ENCODE measurements at regions not wholly inside any gene's neighbourhood (a gene's known extent, or its start where the extent isn't known, plus 50 kb on each side); places are given as distances from the start of the nearest gene placed in this dataset.

DNA sequence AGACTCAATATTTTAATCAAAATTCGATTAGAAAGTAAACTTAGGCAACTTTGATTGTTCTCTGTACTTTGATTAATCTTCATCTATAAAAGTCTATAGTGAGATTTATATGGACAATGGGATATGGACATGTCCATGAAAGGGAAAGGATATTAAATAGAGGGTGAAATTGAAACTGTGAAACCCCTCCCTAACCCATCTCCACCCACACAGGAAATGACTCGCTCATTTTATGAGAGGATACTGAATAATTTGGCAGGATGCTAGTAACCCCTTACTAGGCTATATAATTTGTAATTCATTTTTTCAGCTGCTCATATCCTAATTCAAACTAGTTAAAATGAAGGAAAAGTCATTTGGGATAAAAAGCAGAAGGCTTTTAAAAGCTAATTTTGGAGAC lies 328.0 kb upstream of the ATP2B1 start:
- no peak overlapping the region for H3K4me3 ChIP-seq (replicated peaks; ENCODE audit: low read depth, low read length)
- DNase-seq (ENCODE audit: low read depth): peak; percentile 22
- TF ChIP-seq, protein P1, sequence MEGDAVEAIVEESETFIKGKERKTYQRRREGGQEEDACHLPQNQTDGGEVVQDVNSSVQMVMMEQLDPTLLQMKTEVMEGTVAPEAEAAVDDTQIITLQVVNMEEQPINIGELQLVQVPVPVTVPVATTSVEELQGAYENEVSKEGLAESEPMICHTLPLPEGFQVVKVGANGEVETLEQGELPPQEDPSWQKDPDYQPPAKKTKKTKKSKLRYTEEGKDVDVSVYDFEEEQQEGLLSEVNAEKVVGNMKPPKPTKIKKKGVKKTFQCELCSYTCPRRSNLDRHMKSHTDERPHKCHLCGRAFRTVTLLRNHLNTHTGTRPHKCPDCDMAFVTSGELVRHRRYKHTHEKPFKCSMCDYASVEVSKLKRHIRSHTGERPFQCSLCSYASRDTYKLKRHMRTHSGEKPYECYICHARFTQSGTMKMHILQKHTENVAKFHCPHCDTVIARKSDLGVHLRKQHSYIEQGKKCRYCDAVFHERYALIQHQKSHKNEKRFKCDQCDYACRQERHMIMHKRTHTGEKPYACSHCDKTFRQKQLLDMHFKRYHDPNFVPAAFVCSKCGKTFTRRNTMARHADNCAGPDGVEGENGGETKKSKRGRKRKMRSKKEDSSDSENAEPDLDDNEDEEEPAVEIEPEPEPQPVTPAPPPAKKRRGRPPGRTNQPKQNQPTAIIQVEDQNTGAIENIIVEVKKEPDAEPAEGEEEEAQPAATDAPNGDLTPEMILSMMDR (IDR thresholded peaks at IDR 0.05; ENCODE audit: low read length, missing control alignments): no peak

DNA sequence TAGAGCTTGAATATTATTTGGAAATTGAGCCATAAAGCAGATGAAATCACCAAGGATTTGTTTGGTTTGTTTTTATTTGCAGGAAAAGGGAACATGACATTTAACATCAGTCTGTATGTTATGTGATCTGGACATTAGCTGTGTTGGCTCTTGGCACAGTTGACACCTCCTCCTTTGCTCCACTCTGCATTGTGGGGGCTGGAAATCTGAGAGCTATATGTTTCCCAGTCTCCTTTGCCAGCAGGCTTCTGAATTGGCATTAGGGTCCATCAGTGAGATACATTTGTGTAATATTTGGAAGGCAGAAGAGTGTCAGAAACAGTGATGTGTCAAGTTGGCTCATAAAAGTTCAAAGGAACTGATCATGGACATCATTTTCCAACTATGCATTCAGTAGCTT lies 322.1 kb upstream of the ATP2B1 start:
- TF ChIP-seq, protein P1 (IDR thresholded peaks at IDR 0.05; ENCODE audit: low read length, missing control alignments): no peak
- H3K4me3 ChIP-seq (replicated peaks; ENCODE audit: low read depth, low read length): no peak overlapping the region
- DNase-seq (ENCODE audit: low read depth): no peak

DNA sequence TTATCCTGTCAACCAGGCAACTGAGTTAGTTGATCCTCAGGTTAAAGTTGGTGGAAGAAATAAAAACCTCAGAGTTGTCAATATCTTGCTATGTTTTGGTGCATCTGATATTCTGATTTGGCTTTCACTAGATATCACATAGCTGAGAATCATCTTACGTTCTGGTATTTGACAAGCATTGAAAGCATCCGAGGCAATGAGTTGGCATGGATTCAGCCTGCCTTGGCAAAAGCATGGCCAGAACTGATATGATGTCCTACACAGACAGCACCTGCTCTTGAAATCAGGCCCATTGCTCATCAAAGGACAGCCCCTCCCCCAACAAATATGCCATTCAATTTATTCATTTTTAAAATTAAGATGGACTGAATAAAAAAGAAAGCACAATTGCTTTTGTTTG lies 320.7 kb upstream of the ATP2B1 start:
- no peak overlapping the region for H3K4me3 ChIP-seq (replicated peaks; ENCODE audit: low read depth, low read length)
- TF ChIP-seq, protein P1 (IDR thresholded peaks at IDR 0.05; ENCODE audit: low read length, missing control alignments): no peak
- DNase-seq (ENCODE audit: low read depth): no peak

DNA sequence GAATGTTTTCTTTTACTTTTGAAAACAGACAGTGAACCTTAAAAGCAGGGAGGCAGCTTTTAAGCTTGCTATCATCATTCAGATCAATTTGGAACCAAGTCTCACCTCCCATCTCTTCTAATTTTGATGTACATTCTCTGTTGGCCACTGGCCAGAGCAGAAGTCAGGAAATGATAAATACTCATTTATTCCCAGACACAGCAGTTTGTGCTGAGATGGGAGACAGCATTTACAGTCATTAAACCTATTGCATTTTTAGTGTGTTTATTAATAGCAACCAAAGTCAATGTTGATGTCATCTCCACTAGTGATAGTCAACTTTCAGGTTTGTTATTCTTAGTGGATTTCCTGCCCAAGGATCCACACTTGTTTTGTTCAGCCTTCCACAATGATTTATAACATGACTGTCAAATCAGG lies 320.0 kb upstream of the ATP2B1 start:
- peak; percentile 10 for DNase-seq (ENCODE audit: low read depth)
- TF ChIP-seq, protein P1 (IDR thresholded peaks at IDR 0.05; ENCODE audit: low read length, missing control alignments): no peak
- H3K4me3 ChIP-seq (replicated peaks; ENCODE audit: low read depth, low read length): no peak overlapping the region

DNA sequence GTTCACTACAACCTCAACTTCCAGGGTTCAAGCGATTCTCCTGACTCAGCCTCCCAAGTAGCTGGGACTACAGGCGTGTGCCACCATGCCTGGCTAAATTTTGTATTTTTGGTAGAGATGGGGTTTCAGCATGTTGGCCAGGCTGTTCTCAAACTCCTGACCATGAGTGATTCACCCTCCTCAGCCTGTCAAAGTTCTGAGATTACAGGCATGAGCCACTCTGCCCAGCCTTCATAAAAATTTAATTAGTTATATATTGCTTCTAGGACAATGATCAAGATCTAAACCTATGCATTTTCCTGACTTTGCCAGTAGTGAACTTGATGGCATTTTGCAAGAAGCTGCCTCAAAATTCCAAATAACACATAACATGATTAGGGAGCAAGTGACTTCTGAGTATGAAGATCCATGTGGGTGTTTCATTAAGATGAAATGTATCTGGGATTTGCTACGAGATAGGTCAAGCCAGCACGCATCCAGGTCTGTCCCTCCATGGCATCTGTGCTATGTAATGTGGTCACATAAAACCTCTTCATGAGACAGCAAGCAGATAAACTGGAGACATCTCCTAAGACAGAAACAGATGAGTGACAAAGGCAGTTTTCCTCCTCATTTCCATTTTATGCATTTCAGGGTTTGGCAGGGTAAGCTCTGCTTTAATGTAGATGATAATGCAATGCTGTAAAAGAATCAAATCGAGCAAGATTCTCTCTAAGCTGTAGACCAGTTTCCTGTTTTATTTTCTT lies 319.4 kb upstream of the ATP2B1 start:
- DNase-seq (ENCODE audit: low read depth): no peak
- TF ChIP-seq, protein P1 (IDR thresholded peaks at IDR 0.05; ENCODE audit: low read length, missing control alignments): no peak
- H3K4me3 ChIP-seq (replicated peaks; ENCODE audit: low read depth, low read length): no peak overlapping the region

DNA sequence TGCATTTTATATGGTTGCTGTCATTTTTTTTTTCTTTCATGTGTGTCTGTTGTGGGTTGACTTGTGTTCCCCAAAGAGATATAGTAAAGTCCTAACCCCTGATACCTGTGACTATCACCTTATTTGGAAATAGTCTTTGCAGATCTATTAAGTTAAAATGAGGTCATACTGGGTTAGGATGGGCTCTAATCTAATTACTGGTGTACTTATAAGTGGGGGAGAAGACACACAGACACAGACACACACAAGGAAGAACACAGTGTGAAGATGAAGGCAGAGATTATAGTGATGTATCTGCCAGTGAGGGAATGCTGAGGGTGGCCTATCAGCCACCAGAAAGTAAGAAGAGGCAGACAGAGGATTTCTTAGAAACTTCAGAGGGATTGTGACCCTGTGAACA lies 318.4 kb upstream of the ATP2B1 start:
- TF ChIP-seq, protein P1 (IDR thresholded peaks at IDR 0.05; ENCODE audit: low read length, missing control alignments): no peak
- no peak overlapping the region for H3K4me3 ChIP-seq (replicated peaks; ENCODE audit: low read depth, low read length)
- DNase-seq (ENCODE audit: low read depth): no peak

DNA sequence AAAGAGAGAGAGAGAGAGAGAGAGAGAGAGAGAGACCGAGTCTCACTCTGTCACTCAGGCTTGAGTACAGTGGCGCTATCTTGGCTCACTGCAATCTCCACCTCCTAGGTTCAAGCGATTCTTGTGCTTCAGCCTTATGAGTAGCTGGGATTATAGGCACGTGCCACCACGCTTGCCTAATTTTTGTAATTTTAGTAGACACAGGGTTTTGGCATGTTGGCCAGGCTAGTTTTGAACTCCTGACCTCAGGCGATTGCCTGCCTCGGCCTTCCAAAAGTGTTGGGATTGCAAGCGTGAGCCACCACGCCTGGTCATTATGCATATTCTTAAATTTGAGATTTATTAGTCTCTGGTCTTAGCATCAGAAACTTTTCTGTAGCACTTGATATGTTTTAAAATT lies 317.9 kb upstream of the ATP2B1 start:
- TF ChIP-seq, protein P1 (IDR thresholded peaks at IDR 0.05; ENCODE audit: low read length, missing control alignments): no peak
- no peak overlapping the region for H3K4me3 ChIP-seq (replicated peaks; ENCODE audit: low read depth, low read length)
- no peak for DNase-seq (ENCODE audit: low read depth)
